TTC549 (cell line): ENCODE measurements at regions not wholly inside any gene's neighbourhood (a gene's known extent, or its start where the extent isn't known, plus 50 kb on each side); places are given as distances from the start of the nearest gene placed in this dataset.

Experiments used
- FAIRE-seq: peaks from 2 replicates; lab custom pipeline; 2012; peaks lifted over from hg19 to GRCh38; lab: Jason Lieb, UNC

DNA sequence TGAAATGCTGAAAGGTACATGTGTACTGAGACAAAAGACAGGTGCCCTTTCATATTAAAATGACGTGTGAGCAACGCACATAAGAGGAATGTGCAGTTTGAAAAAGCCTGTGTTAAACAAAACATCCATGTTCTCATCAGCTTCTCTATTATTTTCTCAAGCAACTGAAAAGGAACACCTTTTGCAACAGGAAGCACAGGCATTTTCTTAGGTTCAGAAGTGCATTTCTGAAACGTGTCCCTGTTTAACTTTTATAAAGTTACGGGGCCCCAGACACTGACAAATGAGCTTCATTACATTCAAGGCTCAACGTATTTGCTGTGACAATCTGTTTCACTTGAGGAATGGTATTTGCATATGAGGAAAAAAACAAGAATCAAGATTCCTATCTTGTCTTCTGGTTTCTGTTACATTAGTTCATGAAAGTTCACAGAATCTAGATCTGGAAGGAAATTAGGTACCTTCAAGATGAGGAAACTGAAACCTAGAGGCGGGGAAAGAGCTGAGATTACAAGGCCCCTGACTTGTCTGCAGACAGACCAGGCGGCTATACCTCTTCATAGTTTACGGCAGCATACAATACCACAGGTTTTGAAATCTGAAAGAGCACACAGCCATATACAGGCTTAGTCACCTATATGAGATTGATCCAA lies 431.7 kb downstream of the KLF12 start:
- FAIRE-seq = no peak

DNA sequence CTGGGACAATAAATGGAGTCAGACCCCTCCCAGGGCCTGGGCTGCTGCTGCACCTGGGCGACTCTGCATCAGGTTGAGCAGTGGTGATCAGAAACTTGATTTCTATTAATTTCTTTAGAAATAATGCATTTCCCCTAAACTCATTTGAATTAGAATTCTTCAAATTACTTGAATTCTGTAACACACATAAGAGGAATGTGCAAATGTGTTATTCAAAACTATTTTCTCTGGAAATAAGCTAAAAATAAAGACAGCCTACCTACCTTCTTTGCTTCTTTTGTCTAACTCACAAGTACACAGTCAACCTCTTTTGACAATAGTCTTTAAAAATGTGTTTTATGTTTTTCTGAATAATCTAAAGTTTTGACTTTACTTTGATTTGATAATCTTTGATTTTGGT lies 433.0 kb downstream of the KLF12 start:
- FAIRE-seq = no peak

DNA sequence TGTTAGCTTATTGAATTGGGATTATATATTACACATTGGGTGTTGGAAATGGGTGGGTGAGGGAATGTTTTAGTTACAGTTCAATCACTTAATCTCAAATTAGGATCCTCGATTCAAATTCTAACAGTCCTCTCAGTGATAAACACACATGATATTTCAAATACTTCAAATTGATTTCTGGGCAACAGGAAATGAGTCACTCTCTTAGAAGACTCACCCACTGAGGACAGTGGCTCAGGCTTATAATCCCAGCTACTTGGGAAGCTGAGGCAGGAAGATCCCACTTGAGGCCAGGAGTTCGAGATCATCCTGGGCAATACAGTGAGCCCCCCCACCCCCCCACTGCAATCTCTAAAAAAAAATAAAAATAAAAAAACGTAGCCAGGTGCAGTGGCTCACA lies 435.3 kb downstream of the KLF12 start:
- FAIRE-seq = no peak

DNA sequence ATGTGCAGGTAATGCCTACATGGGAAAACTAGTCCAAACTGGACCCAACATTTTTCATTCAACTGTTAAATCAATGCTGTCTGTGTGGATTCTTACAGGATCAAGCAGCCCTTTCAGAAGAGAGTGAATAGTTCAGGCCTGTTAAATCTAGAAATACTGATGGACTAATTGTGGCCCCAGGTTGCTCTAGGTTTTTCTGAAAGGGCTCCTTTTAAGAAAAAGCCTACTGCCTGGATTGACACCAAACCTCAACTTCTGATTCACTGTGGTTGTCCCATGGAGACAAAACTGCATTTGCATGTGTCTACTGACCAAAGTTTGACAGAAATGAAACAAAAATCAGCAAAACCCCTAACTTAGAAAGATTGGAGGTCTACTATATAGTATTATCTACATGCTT lies 437.0 kb downstream of the KLF12 start:
- no peak for FAIRE-seq

GRCh38 chr13:73696713-73697112 lies 437.5 kb downstream of the KLF12 start:
- no peak for FAIRE-seq

DNA sequence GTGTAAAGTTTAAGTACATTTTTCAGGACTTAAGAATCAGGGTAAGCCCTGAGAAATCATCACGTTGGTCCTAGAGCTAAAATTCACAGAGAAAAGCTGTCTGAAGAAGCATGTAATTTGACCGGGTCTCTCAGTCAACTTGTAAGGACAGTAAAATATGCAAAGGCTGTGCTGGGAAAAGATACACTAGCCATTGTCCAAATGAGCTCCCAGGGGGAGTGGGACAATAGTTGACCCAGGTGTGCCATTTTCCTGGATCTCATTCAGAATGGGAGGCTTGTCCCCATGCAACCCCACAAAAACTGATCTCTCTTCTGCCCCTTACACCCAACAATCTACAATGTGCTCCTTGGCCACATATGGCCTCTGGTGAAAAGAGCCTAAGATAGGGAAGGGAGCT lies 437.9 kb downstream of the KLF12 start:
- FAIRE-seq = no peak

DNA sequence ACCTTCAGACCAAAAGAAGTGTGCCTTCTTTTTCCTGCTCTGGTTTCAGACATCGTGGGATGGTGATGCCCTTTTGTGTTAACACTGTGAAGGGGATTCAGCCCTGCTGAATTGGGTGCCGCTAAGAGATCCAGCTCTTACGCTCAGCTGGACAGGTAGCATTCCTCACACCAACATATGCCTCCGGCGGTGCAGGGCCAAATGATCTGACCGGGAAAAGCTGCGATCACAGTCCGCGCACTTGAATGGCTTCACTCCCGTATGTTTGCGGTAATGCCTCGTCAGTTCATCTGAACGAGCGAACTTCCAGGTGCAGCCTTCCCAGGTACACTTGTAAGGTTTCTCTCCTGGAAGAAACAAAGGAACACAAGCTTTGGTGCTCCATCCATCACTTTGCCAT lies 438.9 kb downstream of the KLF12 start:
- no peak for FAIRE-seq

- FAIRE-seq = no peak
Observed at GRCh38 chr13:73693215-73693614, 441.0 kb downstream of the KLF12 start.

- FAIRE-seq = no peak
Observed at GRCh38 chr13:73691891-73692290, 442.3 kb downstream of the KLF12 start.

GRCh38 chr13:73687929-73688328 lies 446.3 kb downstream of the KLF12 start:
- FAIRE-seq = no peak

DNA sequence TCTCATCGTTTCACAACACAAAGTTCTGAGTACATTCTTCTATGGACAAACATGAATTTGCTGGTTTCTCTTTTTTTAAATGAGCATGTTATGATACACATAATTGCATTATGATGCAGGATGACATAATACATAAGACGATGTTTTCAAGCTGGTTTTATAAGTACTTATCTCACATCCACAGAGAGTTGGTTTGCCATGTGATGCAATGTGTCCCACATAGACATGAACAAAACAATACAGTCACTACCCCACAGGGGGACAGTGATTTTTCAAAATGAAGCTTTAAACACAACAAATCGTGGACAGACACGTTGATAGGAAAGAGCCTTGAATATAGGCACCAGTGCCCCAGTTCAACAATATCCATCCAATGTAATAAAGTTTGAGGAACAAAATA lies 447.1 kb downstream of the KLF12 start:
- no peak for FAIRE-seq

DNA sequence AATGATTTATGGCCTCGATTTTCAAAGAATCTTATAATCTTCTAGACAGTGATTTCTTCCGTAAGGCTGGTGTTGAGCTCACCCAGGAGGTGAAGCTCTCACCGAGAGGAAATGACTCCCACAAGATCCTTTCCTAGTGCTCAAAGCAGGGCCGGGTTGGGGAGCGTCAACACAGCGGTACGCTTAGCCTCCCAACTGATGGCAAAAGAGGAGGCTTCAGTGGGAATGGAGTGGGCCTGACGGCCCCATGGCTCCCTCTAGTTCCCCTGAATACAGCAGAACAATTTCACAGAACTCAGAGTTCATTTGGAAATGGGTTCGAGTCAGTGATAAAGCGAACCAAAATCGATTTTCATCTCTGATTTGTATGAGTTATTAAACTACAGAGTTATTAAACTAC lies 449.5 kb downstream of the KLF12 start:
- no peak for FAIRE-seq

GRCh38 chr13:73684286-73684685 lies 449.9 kb downstream of the KLF12 start:
- FAIRE-seq = no peak

DNA sequence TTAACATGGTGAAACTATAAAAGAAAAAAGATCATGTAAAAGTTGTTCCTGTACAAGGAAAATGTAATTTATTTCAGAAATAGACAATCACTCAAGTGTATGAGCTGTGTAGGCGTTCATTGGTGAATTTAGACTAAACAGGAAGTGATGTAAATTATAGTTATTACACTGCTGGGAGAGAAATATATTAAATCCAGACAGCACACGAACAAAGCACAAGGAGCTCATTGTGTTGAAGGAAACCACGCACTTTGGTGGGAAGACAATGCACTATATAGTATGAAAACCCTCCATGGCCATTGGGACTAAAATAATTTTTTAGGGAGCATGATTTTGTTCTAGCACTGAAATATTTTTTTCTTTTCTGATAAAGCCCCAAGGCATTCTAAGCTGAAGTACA lies 450.5 kb downstream of the KLF12 start:
- FAIRE-seq = no peak

DNA sequence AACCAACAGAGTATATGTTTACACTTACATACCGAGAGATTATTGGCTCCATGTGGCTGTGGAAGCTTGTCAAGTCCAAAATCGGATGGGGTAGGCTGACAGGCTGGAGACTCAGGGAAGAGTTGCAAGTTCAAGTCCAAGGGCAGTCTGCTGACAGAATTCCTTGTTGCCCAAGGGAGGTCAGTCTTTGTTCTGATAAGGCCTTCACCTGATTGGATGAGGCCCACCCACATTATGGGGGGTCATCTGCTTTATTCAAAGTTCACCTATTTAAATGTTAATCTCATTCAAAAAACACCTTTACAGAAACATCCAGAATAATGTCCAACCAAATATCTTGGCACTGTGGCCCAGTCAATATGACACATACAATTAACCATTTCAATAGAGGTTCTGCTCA lies 452.4 kb downstream of the KLF12 start:
- FAIRE-seq = no peak

- FAIRE-seq = no peak
Observed at GRCh38 chr13:73681015-73681414, 453.2 kb downstream of the KLF12 start.

DNA sequence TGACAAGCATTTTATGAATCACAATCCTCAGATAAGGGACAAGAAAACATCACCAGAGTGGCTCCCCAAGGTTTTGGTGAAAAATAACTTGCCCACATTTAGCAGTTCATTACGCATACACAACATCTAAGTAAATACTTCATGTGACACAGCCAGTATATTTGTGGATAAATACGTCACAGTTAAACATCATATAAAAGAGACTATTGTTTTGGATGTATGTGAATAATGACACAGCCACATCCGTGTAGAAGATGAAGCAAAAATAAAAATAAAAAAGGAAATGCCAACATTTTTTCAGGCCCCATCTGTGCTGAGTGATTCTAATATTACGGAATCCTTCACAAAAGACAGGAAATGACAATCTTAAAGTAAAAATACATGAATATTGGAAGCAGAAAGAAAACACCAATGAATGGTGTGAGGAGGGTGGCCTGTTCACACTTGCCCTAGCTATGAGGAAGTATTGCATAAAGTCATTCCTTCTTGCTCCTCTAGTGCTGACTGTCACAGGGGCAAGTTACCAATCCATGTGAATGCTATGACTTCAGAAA lies 457.1 kb downstream of the KLF12 start:
- no peak for FAIRE-seq

- no peak for FAIRE-seq
Observed at GRCh38 chr13:73676550-73677047, 457.6 kb downstream of the KLF12 start.

GRCh38 chr13:73675821-73676220 lies 458.4 kb downstream of the KLF12 start:
- FAIRE-seq = no peak

GRCh38 chr13:73674570-73674969 lies 459.6 kb downstream of the KLF12 start:
- no peak for FAIRE-seq

DNA sequence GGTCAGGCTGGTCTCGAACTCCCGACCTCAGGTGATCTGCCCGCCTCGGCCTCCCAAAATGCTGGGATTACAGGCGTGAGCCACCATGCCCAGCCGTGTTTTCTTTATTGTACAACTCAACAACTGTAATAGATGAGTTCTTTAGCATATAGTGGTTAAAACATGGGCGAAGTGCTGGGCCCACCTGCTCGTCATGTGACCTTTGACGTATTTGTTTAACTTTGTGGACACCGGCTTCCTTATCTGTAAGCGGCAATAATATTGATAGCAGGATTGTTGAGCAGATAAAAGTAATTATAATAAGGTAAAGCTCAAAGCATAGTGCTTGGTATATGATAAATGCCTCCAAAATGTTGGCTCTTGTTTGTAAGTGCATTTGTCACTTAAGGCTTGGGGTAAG lies 460.3 kb downstream of the KLF12 start:
- no peak for FAIRE-seq

DNA sequence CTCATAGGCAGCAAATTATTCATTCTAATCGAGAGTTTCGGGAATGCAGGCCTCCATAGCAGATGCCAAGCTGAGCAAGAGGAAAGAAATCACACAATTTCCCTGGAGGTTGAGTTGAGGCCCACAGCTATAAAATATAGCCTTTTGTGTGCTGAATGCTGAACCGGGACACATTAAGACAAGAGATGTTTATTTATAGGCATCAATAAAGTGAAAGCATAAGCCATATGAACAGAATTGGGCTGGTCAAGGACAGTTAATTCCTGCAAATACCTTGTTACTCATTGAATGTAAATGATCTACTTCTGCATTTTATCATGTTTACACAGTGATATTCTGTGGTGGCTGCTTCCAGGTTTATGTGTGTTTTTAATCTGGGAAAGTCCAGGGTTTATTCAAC lies 461.7 kb downstream of the KLF12 start:
- FAIRE-seq = no peak

GRCh38 chr13:73671732-73672131 lies 462.5 kb downstream of the KLF12 start:
- no peak for FAIRE-seq

- FAIRE-seq = no peak
Observed at GRCh38 chr13:73671011-73671410, 463.2 kb downstream of the KLF12 start.

- FAIRE-seq = no peak
Observed at GRCh38 chr13:73667756-73668155, 466.4 kb downstream of the KLF12 start.
